ENCODE measurements at regions not wholly inside any gene's neighbourhood (a gene's known extent, or its start where the extent isn't known, plus 50 kb on each side); places are given as distances from the start of the nearest gene placed in this dataset.
"Not testable (repeated sequence)": the region's sequence is repeated elsewhere in the genome, so short reads cannot be mapped to it uniquely, and the experiment has no call there.

DNA sequence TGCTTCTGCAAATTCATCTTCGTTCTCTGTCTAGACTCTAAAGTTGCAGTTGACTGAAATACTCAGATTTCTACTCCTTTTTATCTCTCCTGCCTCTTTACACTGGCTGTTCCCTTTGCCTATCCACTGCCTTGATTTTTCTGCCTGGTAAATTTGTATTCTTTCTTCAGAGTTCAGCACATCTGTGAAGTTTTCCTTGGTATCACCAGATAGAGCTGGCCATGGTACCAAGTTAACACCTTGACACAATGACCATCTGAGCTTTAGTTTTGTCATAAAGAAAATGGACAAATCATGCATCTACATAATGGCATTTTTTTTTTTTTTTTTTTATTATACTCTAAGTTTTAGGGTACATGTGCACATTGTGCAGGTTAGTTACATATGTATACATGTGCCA is 143.0 kb downstream of the PPP1R3A start:
- no peak for DNase-seq

DNA sequence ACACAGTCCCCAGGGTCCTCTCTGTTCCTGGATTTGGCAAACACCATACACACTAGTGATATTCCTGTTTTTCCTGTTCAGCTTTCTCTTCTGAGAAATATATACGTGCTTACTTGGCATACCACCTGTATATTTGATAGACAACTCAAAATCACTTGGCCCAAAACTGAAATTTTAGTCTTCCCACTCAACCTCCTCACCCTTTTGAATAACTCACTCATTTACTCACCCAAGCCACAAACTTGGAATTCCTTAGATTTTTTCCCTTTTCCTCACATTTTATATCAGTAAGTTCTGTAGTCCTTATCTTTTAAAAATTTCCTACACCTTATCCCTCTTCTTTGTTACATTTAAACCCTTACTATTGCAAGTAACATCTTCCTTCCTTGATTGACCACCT is 143.4 kb downstream of the PPP1R3A start:
- DNase-seq, result no peak

DNA sequence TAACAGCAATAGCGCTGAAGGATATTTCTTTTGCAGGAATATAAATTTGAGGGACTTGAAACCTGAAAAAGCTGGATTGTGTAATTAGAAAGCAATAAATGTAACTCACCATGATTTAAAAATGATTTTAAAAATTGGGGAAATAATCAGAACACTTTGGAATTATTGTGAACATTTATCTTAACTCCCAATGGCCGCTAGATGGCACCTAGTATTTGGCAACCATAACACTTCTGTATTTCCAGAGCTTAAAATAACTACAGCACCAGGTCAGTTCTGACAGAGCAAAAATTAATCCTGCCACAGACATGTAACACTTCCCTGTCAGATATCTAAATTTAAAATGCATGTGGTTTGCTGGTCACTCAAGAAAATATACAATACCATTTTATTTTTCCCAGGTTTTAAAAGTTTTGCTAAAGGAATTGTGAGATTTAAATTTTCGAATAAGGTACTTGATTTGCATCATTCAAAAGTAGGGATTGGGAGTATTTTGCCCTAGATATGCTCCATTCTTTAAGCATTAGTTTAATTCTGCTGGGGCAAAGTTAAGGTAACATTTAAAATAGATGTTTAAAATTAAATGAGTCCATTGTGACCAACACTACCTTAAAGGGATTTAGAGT is 144.5 kb downstream of the PPP1R3A start:
- DNase-seq, result no peak

DNA sequence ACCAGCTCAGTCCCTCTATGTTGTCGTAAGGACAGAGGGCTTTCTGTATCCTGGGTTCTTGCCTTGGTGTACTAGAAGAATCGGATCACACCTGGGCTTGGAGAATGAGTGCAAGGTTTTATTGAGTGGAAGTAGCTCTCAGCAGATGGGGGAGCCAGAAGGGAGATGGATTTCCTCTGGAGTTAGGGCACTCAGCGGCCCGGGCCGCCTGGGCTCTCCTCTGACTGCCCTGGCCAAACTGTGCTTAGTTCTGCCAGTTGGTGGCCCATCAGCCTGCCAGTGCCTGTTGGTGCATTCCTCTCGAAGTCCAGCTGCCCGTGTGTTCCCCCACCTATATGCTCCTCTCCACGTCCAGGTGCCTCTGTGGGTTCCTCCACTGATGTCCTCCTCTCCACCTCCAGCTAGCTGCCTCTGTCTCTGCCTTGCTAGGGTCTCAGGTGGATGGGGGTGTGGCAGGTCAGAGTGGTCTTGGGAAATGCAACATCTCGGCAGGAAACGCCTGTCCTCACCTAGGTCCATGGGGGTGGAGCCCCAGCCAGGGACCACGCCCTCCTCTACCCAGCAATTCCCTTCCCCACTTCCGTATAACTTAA is 148.6 kb downstream of the PPP1R3A start:
- no peak for DNase-seq

DNA sequence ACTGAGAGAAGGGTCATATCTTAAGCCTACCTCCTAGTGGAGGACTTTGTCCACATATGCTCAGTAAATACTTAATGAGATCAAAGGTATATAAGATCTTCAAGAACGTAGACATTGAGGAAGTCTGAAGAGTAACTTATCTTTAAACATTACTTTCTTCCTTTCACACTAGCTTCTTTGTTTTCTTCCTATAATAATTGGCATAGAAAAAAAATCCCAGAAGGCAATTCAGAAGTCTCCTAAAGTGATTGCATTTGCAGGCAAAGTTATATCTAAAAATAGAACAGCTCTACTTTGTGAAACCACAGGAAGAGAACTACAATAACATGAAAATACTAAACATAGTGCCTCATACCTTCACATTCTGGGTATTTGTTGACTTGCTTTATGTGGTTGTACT is 150.4 kb downstream of the PPP1R3A start:
- no peak for DNase-seq

DNA sequence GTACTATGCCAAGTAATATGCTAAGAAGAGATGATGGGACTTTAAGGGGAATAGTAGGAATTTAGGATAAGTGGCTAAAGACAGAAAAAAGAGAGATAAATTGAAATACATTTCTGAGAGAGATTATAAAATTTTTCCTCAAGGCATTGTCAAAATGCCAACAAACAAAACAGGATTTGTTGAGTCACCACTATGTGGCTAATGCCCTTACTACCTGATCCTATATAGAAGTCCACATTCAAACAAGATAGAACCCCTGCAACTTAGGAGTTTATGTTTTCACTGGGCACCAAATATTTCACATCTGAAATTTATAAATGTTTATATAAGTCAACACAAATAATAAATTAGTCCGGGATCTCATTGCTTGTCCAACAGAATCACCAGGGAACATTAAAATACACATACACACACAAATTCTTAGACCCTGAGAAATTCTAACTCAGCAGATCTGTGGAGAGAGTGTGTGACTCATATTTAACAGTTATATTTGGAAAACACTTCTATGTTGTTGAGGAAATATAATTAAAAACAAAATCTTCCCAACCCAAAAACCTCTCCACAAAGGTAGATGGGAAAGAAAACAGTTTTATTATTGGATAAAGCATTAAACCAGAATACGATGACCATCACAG is 154.3 kb downstream of the PPP1R3A start:
- no peak for DNase-seq

DNA sequence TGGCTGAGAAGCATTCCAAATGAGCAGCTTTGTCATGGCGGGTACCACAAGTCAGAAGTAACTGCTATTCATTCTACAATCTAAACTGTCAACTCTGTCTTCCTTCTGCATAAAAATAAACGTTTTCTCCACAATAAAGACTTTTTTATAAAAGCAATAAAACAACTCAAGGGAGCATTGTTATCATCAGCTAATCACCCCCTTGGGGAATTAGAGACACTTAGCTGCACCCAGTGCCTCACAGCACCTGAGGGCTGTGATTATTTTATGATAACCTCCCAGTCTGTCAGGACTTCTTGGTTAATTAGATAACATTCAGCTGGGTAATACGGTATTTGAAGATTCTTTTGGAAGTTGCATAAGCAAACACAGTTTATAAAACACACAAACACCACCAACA is 155.6 kb downstream of the PPP1R3A start:
- no peak for DNase-seq

DNA sequence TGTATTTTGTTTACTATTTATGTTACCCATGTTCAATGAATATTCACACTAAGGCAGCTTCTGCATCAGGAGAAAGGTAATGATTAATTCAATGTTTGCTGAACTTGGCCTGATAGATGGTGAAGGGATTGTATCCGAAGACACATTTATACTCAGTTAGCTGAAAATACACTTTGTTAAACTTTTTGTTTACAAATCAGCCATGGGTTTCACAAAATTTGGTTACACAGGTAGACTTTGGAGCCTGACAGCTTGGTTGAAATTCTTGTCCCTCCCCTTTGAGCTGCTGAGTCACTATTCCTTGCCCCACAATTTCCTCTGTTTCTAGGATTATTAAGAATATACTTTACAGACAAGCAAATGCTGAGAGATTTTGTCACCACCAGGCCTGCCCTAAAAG is 162.6 kb downstream of the PPP1R3A start:
- DNase-seq, result no peak

DNA sequence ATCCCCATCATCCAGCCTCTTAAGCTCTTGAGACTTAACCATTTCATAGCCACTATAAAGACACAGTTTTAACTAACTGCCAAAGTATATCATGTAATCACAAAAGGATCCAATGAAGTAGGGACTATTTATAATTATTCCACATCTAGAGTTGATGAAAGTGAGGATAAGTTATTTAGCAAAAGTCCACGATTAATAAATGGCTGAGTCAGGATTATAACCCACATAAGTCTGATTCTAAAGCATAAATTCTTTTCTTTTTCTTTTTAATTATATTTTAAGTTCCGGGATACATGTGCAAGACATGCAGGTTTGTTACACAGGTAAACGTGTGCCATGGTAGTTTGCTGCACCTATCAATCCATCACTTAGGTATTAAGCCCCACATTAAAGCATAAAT is 166.1 kb downstream of the PPP1R3A start:
- DNase-seq, result no peak

DNA sequence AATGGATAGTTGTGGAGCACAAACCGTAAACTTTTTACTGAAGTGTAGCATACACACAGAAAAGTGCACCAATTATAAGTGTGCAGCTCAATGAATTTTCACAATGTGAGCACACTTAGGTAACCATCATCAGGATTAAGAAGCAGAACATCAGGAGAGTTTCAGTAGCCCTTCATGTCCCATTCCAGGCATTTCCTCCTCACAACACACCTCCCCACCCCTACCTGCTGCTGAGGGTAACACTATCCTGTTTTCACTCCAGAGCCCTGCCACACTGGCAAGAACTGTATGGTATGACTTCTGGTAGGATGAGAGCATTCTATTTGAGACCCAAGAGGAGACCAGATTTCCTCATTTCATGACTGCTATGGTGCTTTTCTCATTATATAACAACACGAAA is 166.5 kb downstream of the PPP1R3A start:
- no peak for DNase-seq

DNA sequence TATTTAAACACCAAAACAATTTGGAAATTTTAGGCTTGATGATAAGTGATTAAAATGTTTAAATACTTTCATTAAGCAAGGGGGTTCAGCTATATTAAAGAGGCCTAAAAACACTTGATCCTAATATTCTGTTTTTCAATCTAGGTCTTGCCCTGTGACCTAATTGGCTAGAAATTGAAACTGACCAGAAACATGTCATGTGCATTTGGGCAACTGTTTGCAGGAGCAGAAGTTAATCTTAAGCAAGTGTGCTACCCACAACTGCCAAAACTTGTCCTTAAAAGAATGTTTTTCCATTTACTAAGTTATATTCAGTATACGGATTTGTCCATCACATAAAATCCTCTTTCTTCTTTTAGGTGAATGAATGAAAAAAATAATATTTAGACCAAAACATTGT is 167.3 kb downstream of the PPP1R3A start:
- DNase-seq, result no peak

DNA sequence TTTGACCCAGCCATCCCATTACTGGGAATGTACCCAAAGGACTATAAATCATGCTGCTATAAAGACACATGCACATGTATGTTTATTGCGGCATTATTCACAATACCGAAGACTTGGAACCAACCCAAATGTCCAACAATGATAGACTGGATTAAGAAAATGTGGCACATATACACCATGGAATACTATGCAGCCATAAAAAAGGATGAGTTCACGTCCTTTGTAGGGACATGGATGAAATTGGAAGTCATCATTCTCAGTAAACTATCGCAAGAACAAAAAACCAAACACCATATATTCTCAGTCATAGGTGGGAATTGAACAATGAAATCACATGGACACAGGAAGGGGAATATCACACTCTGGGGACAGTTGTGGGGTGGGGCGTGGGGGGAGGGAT is 170.4 kb downstream of the PPP1R3A start:
- DNase-seq, result not testable (repeated sequence)

DNA sequence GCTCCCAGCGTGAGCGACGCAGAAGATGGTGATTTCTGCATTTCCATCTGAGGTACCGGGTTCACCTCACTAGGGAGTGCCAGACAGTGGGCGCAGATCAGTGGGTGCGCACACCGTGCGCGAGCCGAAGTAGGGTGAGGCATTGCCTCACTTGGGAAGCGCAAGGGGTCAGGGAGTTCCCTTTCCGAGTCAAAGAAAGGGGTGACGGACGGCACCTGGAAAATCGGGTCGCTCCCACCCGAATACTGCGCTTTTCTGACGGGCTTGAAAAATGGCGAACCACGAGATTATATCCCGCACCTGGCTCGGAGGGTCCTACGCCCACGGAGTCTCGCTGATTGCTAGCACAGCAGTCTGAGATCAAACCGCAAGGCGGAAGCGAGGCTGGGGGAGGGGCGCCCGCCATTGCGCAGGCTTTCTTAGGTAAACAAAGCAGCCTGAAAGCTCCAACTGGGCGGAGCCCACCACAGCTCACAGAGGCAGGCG is 175.8 kb downstream of the PPP1R3A start:
- not testable (repeated sequence) for DNase-seq

DNA sequence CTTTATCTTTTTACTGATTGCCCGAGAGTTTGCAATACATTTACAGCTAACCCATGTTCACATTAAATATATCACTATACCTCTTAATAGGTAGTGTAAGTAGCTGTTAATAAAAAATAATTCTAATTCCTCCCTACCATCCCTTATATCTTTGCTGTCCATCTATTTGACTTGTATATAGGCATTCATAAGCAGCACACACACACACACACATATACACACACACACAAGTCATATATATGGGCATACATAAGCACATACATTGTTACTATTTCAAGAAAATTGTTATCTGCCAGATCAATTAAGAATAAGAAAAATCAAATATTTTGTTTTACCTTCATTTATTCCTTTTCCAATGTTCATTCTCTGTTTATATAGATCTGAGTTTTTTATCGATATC is 176.4 kb downstream of the PPP1R3A start:
- no peak for DNase-seq

DNA sequence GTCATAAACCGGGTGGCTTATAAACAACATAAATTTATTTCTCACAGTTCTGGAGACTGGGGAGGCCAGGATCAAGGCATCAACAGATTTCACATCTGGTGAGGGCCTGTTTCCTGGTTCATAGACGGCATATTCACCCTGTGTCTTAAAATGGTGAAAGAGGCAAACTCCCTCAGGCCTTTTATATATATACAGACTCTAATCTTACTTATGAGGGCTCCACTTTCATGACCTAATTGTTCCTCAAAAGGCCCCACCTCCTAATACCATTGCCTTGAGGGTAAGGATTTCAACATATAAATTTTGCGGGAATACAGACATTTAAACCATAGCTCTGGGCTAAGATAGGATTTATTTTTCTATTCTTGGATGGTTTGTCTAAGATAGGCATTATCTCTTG is 187.2 kb downstream of the PPP1R3A start:
- no peak for DNase-seq

DNA sequence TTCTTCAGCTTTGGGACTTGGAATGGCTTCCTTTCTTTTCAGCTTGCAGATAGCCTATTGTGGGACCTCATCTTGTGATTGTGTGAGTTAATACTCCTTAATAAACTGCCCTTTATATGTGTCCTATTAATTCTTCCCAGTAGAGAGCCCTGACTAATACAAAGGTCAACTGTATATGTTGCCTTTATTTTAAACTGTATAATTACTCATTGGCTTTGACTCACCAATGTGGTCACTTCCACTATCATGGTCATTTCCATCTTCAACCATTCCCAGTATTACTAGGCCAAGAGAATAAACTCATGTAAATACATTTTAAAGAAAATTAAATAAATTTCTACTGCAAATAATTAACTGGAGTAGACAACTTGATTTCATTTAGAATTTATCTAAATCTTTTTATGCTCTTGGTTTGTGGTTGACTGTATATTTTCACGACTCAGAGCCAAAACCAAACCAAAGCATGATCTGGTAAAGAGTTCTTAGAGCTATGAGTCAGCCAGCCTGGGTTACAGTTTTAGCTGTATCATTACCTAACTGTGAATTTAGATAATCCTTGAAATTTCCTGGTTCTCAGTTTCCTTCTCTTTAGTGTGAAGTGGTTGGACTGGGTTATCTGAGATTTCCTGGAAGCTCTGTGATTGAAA is 188.4 kb downstream of the PPP1R3A start:
- DNase-seq, result no peak

DNA sequence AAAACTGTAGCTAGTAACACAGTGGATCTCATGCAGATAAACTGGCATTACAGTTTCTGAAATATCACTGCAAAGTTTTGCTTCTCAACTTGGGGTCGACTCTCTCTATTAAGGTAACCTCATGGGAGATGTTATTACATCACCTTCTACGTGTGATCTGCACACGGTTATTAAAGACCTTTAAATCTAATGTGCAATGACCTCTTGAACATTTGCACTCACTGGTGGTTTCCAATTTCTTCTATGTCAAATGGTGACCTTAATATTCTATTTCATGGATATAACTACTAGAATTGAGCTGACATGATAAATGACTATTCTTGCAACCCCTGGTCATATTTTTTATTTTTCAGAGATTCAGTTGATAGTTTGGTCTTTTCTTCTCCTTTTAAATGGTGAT is 191.3 kb downstream of the PPP1R3A start:
- no peak for DNase-seq

DNA sequence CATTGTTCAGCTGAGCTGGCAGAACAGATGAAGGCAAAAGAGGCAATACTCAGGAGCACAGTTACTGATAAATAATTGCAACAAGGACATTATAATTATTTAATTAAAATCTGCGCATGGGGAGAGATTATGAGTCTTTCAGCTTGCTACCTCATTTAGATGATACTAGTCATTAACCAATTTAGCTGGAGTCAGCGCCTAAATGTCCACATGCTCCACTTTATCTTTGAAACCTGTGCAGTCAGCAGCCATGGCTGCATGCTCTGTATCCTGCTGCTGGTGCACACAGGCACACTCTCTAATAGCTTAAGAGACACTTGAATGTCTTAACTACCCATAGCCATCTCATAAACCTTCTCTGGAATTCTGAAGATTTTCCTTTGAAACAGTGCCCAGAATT is 196.8 kb downstream of the PPP1R3A start:
- DNase-seq, result no peak

DNA sequence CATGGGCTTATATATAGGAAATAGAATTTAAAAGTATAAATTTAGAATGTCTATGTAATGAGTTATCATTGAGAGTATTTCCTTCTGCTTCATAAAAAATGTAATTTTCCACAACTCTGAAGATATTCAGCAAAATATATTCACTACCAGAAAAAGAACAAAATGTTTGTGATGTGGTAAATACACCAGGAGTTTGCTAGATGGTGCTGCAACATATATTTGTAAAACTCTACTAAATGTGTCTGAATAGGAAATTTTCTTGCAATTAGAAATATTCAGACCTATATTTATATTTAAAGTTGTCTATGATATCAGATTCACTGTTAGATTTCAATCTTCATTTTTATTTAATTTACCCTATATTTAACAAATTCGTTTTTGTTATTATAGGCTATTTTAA is 201.1 kb downstream of the PPP1R3A start:
- no peak for DNase-seq

DNA sequence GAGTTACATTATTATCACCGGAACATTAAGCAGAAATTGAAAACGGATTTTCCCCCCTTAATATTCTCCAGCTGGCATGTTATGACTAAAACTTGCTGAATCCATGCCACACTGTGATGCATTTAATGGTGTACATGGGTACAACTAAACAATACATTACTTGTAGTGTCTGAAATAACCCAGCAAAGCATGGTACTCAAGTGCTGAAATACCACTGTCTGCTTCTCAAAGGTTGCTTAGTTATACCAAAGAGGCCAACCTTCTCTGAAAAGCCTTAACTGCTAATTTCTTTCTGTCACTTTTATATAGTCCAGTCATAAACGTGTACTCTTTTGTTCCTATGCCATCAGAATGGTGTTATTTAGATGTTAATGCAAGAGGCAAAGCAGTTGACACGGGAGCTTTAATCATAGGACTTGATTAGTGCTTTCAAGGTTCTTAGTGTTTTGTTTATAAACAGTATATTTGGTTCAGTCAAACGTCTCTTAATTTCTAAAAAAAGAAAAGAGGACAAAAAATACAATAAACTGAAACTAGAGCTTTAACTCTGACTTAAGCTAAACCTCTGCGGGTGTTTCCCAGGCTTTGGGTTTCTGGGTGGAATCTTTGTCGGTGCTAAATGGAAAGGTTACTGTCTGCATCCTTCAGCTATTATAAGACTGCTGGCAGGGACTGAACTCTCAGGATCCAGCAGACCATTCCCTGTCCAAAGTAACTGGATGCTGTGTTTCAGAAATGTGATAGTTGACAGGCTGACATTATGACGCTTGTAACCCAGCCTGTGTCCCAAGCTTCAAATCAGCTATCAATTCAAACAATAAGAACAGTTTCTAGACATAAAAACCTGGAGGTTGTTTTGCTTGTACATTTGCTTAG is 202.6 kb downstream of the PPP1R3A start:
- DNase-seq, result peak; percentile 39

DNA sequence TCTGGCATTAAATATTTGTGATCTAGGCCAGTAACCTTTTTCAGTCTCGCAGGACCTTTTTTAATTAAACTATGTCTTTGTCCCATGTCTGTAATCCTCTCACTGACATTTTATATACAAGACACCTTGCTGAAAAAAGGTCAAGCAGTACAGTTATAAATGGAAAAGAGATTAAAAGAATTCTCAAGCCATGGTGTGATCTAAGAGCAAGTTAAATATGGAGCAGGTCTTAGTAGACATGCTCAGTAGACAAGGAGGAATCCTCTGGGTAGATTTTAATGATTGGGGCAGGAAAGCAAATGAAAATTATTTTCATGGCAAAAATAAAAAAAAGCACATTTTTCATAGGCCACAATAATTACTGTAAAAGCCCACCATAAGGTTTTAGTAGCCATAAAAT is 203.5 kb downstream of the PPP1R3A start:
- no peak for DNase-seq

DNA sequence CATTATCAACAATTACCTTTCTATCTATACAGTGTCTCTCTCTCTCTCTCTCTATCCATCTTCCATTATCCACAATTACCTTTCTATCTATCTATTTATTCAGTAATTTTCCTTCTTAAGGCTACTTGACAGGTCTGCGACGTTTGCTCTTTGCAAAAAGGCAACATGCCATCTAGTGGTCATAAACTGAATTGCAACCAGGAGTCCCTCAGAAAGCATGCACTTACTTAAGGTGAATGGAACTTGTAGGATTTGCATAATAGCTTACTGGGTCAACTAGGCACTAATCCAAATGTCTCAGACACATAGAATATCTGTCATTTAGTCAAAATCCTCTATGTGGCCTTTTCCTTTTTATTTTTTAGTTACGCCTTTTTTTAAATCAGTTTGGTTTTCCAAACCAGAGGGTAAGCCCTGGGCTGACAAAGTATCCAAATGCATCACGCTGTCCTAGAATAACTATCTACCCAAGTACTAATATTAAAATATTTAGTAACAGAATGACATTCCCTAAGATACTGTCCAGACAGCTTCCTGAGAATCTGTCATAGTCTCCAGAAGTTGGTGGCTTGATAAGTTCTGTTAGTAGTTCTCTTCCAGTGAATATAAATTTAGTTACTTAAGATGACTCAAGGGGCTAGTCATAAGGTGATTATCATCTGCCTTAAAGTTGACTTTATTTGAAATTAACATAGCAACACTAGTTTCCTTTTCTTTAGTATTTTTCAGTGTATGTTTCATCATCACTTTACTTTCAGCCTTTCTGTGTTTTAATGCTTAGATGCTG is 208.3 kb downstream of the PPP1R3A start:
- DNase-seq, result no peak
